ENCODE measurements at regions not wholly inside any gene's neighbourhood (a gene's known extent, or its start where the extent isn't known, plus 50 kb on each side); places are given as distances from the start of the nearest gene placed in this dataset.

- TF ChIP-seq POLR2A (IDR thresholded peaks at IDR 0.05) (no peak), CTCF (IDR thresholded peaks at IDR 0.05) (no peak), EP300 (IDR thresholded peaks at IDR 0.05) (no peak), POLR2AphosphoS5 (IDR thresholded peaks at IDR 0.05) (no peak)
Observed at GRCh38 chr13:97142452-97142851, 79.7 kb upstream of the MBNL2 start.

Measured in stomach (tissue), 4 donors.